HG03045 (cell line): ENCODE measurements at regions not wholly inside any gene's neighbourhood (a gene's known extent, or its start where the extent isn't known, plus 50 kb on each side); places are given as distances from the start of the nearest gene placed in this dataset.

Experiments used
- ATAC-seq: cut with Tn5 transposase; IDR thresholded peaks from one replicate; pipeline ENCODE4 v1.9.1; 2021; ENCODE audit warnings: mild to moderate bottlenecking, moderate library complexity; ENCODE audit not compliant: unreplicated experiment

DNA sequence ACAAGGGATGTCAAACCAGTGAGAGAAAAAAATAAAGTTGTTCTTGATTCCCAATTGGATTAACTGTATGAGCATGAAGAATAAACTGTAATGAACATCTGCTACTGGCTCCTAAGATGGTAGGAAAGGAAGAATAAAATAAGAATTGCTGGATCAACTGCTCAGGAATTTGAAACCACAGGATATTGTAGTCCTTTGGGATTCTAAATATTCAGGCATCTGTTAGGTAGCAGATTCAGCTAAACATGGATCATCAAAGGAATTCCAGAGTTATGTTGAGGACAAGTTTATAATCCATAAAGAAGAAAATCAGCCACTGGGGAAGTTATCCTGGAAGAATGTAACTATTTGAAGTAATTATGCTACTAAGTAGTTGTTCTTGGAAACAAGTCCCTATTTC is 65.8 kb downstream of the ISL1 start:
- no peak for ATAC-seq

DNA sequence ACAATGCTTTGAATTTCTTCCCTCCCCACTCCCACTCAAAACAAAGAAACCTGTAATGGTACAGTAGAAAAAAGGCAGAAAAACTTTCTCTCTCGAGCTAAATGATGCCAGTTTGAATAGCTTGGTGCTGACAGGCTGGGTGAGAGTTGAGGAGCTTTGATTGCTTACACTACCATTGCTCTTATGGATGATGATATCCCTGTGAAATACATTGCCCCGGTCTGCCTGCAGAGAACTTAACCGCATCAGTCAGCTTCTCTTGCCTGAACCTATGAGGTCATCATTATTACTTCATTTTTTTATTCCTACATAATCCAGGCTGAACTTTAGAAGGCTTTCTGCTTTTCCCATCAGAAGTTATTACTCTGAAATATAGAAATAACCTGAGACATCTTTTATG is 69.3 kb downstream of the ISL1 start:
- ATAC-seq: no peak

DNA sequence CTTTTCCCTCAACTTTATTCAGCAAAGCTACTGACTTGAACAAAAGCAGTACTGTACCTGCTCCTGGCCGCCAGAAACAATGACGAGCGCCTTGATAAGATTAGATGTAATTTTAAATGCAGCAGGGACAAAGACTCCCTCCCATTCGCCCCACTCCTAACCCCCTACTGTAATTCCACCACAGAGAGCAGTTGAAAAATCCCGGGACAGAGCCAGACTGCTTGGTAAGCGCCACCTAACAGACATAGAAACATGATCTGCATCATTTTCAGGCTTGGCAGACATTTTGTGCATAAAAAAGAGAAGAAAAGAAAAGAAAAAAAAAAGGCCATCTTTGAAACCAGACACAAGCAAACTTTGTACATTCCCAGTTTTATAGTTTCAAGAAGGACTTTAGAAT is 81.9 kb downstream of the ISL1 start:
- no peak for ATAC-seq

DNA sequence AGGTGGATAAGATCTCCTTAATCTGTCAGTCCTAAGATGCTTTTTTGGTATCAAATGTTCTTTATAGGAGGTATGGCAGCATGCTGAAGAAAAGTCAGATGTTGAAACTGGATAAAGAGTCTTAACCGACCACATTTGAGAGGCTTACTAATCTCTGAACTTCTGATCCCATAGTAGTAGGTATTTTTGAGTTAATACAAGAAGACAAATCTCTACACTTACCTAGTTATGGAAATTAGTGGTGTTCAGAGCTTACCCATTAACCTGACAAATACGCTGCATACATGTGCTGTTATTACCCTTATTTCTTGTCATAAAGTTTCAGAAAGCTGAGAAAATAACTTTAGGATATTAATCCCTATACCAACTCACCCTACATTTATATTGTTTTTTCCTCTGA is 83.0 kb downstream of the ISL1 start:
- no peak for ATAC-seq

DNA sequence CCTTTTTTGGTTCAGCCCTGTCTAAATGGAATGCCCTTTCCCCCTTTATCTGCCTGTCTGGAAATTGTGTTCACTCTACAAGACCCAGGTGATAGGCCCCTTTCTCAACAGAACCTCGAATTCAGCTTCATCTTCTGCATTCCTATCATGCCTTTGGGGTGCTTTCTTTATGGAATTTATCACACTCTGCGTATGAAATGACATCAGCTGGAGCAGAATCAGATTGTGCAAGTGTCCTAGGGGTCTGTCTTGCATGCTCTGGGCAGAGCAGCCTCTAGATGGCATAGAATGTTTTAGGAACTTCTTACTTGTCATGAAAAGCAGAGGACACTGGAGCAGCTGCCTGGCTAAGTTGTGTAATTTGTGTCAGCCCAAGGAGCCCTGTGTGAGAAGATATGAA is 84.9 kb downstream of the ISL1 start:
- ATAC-seq: no peak

DNA sequence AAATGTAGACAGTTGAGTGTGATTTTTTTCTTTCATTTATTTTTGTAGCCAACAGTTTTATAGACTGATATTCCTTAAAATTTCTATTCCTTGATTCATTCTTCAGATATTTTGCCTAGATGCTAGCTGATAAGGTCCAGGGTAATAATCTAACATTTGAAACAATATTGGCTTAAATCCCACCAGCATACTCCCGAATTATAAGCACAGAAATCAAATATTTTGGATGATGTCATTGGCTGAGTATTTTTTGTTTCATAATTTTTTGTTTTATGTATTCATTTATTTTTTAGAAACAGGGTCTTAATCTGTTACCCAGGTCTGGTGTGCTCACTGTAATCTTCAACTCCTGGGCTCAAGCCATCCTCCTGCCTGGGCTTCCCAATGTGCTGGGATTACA is 88.4 kb downstream of the ISL1 start:
- ATAC-seq: no peak

DNA sequence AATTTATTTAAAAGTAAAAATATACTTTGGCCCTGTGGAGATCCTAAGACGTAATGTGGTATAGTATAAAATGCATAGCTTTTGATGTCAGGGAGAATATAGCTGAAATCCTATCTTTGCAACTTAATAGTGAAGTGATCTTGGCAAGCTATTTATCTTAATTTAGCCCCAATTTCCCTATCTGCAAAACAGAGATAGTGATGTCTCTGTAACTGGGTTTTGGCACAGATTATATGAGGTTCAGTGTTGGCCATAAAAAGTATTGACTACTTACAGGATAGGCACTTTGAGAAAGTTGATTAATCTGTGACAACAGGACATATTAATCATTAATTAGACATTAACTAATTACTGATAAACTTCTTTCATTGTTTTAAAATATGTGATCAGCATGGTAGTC is 89.2 kb downstream of the ISL1 start:
- ATAC-seq: no peak

DNA sequence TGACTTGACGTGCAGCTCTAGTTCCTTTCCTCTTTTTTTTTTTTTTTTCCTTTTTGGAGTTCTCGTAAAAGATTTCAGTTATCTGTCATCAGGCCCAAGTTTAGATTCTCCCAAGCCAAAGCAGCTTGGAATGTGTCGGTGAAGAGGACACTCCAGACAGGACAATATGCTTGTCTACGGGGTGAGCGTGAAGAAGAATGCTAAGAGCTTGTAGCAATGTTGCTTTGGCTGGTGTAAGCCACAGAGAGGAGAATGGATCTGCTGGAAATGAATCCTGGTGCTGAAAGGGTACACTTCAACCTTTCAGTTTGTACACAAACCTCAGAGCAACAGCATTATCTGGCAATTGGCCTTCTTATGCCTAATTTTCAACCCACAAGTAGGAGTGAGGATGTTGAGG is 92.4 kb downstream of the ISL1 start:
- no peak for ATAC-seq

DNA sequence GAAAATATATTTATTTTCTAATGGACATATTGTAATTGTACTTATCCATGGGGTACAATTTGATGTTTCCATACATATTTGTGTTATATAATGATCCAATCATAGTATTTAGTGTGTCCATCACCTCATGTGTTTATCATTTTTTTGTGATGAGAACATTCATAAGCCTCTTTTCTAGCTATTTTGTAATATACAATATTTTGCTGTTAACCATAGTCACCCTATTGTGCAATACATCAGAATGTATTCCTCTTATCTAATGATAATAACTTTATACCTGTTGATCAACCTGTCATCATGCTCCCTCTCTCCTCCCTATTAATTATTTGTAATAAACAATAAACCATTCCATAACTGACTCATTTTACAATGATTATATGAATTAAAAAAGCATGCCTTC is 93.2 kb downstream of the ISL1 start:
- ATAC-seq: no peak

DNA sequence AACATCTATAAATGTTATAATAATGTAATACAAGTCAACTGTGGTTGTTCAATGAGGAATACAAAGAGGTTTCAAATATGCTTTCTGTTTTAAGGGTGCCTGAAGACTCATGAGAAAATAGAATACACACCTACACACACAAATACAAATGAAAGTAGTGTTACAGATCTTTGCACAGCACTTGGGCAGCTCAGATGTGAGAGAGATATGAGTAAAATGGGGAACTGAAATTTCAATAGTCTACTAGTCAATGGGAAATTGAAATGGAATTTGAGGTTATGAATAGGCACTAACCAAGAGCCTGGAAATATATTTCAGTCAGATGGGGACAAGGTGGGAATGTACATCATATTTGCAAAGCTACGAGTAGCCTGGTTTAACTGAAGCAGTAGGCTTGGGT is 96.6 kb downstream of the ISL1 start:
- ATAC-seq: peak; percentile 75

DNA sequence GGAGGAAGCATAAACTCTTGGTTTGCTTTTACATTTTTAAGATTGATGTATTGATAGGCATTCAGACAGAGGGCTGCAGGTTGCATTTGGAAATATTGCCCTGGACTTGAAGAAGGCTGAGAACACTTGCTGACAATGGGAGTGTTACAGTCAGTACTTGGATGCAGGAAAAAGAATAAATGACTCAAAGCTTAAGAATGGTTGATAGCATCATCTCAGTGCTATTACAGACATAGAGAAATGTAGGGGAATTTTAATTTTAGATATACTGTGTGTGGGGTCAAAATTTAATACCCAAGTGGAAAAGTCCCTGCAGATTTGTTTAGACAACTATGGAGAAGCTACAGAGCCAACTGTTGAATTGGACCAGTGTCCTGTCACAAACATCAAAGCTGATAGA is 101.1 kb downstream of the ISL1 start:
- ATAC-seq: no peak

DNA sequence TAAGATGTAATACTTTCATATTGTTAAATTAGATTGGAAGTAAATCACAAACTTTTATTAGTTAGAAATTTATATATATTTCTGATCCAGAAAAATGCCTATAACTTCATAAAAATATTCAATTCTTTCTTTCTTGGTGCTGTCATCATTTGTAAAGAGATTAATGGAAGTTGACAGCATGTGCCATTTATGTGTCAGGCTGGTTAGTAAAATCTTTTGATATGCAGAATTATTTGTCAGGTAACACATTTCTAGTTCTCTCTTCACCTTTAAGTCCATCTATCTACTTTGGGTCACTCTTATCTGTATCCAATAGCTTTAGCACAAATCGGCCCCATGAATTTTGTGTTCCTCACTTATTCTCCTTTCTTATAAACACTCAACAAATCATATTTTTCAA is 102.9 kb downstream of the ISL1 start:
- ATAC-seq: no peak

DNA sequence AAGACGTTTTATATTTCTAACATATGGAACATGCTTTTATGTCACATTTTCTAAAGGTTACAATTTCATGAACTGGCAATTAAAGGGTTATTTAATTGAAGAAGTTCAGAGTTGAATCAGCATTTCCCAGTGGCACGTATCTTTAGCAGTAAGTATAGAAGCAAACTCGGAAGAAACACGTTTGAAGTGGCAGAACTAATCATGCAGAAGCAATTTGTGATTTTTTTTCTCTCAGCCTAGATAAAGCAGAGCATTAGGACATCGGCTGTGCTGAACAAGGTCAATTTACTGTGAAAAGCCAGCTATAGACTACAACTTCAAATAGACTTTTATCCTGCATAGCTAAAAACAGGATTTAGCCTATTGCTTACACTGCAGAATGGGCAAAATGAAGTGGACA is 104.7 kb downstream of the ISL1 start:
- ATAC-seq: no peak

DNA sequence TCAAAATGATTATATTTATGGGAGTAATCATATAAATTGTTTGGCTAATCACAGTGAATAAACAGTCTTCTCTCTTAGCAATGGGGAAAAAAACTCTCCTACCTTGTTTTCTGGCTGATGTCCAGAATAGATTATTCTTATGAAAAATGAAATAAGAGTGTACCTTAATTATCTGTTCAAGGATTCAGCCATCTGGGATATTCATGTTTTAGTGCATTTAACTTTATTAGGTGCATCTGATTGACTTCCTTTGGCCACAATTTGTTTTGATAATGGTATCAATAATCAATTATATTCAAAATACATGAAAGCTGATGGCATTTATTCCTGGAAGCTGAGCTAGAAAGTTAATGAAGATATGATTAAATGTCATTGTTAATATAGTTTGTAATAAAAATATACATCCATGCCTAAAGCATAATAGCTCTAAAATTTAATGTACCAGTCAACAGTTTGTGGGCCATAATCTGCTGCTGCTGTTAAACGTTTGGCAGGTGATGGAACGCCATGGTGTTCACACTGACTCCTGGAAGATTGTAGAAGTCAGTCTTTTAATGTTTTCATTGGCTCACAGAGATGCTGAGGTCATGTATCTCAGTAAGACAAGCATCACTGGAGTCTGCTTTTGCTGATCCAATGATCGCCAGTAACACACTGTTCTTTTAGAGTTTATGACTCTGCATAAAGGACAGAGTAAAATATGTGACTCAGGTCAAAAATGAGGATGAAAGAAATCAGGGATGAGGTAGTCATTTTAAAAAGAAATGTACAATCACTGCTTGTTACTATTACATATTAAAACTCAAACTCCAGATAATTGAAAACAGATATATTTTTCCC is 105.8 kb downstream of the ISL1 start:
- no peak for ATAC-seq

DNA sequence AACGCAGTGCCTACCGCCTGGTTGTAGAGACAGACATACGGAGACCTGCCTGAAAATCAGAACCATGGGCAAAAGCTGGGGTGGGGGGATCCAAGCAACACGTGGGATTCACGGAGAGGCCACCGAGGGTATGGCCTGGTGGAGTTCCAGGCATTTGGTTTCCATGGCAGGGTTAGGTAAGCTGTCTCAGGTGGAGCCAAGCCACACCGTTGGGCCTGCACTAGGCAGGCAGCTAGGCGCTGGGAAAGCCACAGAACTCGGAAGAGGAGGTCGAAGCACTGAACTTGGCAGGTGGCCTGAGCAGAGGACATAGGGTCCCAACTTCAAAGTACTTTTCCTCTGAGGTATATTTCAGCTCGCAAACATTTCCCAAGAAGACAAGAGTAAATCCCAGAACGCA is 111.6 kb downstream of the ISL1 start:
- ATAC-seq: no peak

DNA sequence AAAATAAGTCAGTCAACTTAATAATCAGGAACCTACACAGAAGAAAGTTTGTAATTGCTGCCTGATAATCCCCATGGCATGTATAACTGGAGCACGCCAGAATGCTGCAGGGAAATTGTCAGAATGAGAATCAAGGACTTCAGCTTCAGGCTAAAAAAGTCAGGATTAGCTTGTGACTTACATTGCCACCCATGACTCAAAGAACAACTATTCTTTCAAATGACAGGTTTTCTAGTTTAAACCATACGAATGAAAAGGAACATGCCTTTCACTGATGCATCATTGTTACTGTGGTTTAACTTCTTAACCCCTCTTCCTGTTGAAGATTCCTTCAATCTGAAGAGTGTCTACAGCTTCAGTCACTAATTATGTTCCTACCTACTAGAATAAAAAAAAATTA is 112.4 kb downstream of the ISL1 start:
- no peak for ATAC-seq

DNA sequence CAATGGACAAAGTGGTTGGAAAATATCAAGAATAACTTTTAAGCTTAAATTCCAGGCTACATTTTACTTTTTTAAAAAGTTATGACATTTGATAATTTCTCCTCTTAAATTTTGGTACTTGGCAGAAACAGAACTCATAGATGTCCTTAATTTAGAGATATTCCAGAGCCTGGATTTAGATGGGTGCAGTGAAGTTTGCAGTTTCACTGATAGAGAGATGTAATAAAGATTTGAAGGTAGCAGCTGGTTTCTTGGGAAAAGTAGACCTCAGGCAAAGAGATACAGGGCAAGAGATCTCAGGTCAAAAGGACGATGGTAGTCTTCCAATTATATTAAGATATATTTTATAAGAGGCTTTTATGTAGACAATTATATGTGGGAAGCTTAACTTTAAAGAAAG is 134.6 kb downstream of the ISL1 start:
- no peak for ATAC-seq

DNA sequence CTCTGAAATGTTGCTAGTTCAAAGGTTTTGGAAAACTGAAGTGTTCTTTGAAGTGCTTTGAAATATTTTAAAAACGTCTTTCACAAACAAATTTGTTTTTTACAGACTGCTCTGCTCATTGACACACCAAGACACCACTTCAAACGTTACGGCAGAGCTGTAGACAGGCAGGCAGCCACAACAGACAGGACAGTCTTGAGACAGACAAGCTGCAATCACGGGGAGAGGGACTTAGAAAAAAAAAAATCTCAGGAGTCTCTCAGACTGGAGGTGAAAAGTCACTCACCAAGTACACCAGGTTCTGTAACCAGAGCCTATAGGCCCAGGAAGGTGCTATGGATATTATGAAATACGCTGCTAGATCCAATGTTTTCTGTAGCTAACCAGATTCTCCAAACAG is 135.4 kb downstream of the ISL1 start:
- ATAC-seq: no peak

DNA sequence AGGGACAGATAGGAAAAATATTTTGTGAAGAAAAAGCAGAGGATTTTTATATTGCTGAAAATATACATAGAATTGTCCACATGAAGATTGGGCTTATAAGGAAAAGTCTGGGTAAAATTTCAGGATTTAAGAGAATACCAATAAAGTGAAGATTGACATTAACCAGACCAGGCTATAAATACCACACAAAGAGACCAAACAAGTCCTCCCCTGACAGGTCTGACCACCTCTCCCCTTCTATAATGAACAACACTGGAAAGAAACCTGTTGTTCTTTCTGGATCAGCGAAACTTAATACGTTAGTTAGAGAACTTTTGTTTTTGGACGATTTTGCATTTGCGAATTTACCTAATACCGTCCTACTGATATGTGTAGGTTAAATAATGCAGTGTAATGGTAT is 138.3 kb downstream of the ISL1 start:
- no peak for ATAC-seq

DNA sequence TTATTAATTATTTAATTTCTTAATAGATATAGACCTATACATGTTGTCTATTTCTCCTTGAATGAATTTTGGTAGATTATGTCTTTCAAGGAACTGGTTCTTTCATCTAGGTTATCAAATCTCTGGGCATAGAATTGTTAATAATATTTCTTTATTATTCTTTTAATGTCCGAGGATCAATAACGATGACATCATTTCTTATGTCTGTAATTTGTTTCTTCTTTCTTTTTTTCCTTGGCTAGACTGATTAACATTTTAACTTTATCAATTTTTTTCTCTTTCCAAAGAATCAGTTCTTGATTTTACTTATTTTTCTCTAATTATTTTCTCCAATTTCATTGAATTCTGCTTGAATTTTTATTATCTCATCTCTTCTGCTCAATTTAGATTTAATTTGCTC is 156.0 kb downstream of the ISL1 start:
- ATAC-seq: no peak

DNA sequence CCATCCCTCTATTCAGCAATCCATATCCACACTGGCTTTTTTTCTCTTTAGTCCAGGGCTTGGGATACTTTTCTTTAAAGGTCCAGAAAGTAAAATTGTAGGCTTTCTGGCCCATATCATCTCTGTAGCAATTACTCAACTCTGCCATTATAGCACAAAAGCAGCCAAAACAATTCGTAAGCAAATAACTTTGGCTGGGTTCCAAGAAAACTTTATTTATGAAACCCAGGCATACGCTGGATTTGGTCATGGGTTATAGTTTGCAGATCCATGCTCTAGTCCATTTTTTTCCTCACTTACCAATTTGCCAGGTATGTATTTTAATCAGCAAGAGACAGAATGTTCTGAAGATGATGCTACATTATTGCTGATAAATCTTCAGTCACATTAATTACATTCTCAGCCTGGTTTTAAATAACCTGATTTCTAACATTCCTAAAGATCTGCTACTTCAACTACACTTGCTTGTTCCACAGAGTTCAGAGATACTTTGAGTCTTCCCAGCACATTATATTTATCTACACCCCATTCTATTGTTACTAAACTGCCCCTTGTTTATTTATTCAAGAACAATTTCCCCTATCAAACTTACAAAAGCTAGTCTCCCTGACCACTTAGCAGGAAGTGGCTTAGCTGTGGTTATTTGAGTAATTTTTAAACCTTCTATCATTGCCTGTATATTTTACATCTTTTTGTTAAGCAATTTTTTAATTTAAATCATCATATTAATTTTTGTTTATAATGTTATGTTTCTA is 161.0 kb downstream of the ISL1 start:
- no peak for ATAC-seq

DNA sequence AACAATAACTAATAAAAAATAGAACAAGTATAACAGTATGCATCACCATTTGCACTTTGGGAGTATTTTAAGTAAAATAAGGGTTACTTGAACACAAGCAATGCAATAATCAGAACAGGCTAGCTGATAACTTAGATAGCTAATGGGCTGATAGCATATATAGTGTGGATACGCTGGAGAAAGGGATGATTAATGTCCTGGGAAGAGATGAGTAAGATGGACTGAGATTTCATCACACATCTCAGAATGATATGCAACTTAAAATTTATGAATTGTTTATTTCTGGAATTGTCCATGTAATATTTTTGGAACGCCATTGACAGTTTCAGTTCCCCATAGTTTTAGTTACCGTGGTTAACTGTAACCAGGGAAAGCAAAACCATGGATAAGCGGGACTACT is 173.6 kb downstream of the ISL1 start:
- ATAC-seq: no peak

DNA sequence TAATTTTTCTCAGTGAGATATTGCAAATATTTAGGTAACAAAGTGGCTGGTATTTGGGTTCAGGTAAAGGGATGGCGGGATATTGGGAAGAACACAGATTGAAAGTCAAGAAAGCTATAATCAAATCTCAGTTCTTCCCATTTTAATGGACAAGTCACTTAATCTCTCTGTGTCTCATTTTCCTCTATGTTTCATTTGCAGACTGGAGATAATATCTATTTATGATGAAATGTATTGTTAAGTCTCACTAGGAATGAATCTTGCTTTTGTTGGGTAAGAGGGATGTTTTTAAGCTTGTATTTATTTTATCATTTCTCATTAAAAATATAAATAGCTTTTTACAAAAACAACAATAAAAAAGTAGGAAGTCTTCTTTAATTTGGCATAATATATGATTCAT is 175.4 kb downstream of the ISL1 start:
- ATAC-seq: no peak
